Mesenchymal stem cell (in vitro differentiated cells and primary cell): ENCODE measurements at regions not wholly inside any gene's neighbourhood (a gene's known extent, or its start where the extent isn't known, plus 50 kb on each side); places are given as distances from the start of the nearest gene placed in this dataset.

Source experiments
- DNase-seq: peaks from one replicate; pipeline ENCODE4 v3.0.0-alpha.2; 2013
- H2AFZ ChIP-seq: one replicate; pipeline ENCODE4 v1.6.1; 2013; ENCODE audit warnings: low read depth, mild to moderate bottlenecking, control low read depth, inconsistent platforms, low read length, moderate library complexity
- H2AK5ac ChIP-seq: 2 replicates; pipeline ENCODE4 v1.6.1; 2013; ENCODE audit warnings: low read length, moderate library complexity, mild to moderate bottlenecking, inconsistent platforms; ENCODE audit not compliant: severe bottlenecking
- H2BK120ac ChIP-seq: one replicate; pipeline ENCODE4 v1.6.1; 2013; ENCODE audit warnings: low read depth, mild to moderate bottlenecking, inconsistent platforms, low read length, moderate library complexity
- H2BK12ac ChIP-seq, 2 experiments: one replicate each; pipeline ENCODE4 v1.6.1; 2013; ENCODE audit warnings: inconsistent platforms in 2 of 2, low read length in 2 of 2, mild to moderate bottlenecking in 2 of 2, moderate library complexity in 2 of 2, control low read depth in 1 of 2
- H2BK15ac ChIP-seq: one replicate; pipeline ENCODE4 v1.6.1; 2013; ENCODE audit warnings: mild to moderate bottlenecking, low read depth, inconsistent platforms; ENCODE audit not compliant: poor library complexity, severe bottlenecking
- H2BK5ac ChIP-seq: 2 replicates; pipeline ENCODE4 v1.6.1; 2013; ENCODE audit warnings: low read depth, mild to moderate bottlenecking, low read length, control low read depth, inconsistent platforms; ENCODE audit not compliant: poor library complexity, severe bottlenecking
- H3K14ac ChIP-seq, 2 experiments: one replicate each; pipeline ENCODE4 v1.6.1; 2013; ENCODE audit warnings: inconsistent platforms in 2 of 2, low read length in 2 of 2, control low read depth in 1 of 2, mild to moderate bottlenecking in 1 of 2, moderate library complexity in 1 of 2
- H3K18ac ChIP-seq, 2 experiments: one replicate each; pipeline ENCODE4 v1.6.1; 2013; ENCODE audit warnings: inconsistent platforms in 2 of 2, low read length in 2 of 2, control low read depth in 1 of 2, low read depth in 1 of 2, mild to moderate bottlenecking in 1 of 2
- H3K23ac ChIP-seq, 2 experiments: one replicate each; pipeline ENCODE4 v1.6.1; 2013; ENCODE audit warnings: inconsistent platforms in 2 of 2, low read length in 2 of 2, mild to moderate bottlenecking in 2 of 2, moderate library complexity in 2 of 2, control low read depth in 1 of 2
- H3K27ac ChIP-seq: 2 replicates; pipeline ENCODE4 v1.5.1; 2013; ENCODE audit warnings: mild to moderate bottlenecking, moderate library complexity, low read length, control low read depth, inconsistent platforms; ENCODE audit not compliant: poor library complexity, severe bottlenecking
- H3K27me3 ChIP-seq, 2 experiments: 2 replicates each; pipeline versions ENCODE4 v1.6.1 to v1.7.0; 2013; ENCODE audit warnings: low read length in 2 of 2, mild to moderate bottlenecking in 2 of 2, moderate library complexity in 2 of 2, control low read depth in 1 of 2, inconsistent platforms in 1 of 2; ENCODE audit not compliant: control insufficient read depth in 1 of 2, insufficient read depth in 1 of 2
- H3K36me3 ChIP-seq, 2 experiments: 2 replicates each; pipeline versions ENCODE4 v1.6.1 to v1.7.0; 2013; ENCODE audit warnings: low read length in 2 of 2, control low read depth in 1 of 2, inconsistent platforms in 1 of 2, low read depth in 1 of 2, mild to moderate bottlenecking in 1 of 2; ENCODE audit not compliant: insufficient read depth in 2 of 2, control insufficient read depth in 1 of 2
- H3K4ac ChIP-seq, 2 experiments: one replicate each; pipeline ENCODE4 v1.6.1; 2013; ENCODE audit warnings: inconsistent platforms in 2 of 2, low read length in 2 of 2, mild to moderate bottlenecking in 2 of 2, moderate library complexity in 2 of 2, control low read depth in 1 of 2, low read depth in 1 of 2
- H3K4me1 ChIP-seq: 2 replicates; pipeline ENCODE4 v1.6.1; 2013; ENCODE audit warnings: low read depth, low read length, control low read depth; ENCODE audit not compliant: control insufficient read depth, insufficient read depth
- H3K4me2 ChIP-seq: 2 replicates; pipeline ENCODE4 v1.6.1; 2013; ENCODE audit warnings: low read length, mild to moderate bottlenecking, inconsistent platforms; ENCODE audit not compliant: poor library complexity, severe bottlenecking
- H3K4me3 ChIP-seq, 2 experiments: 2 replicates each; pipeline versions ENCODE4 v1.5.1 to v1.7.0; 2013; ENCODE audit warnings: low read length in 2 of 2, mild to moderate bottlenecking in 2 of 2, control low read depth in 1 of 2, low read depth in 1 of 2; ENCODE audit not compliant: insufficient read depth in 1 of 2
- H3K79me1 ChIP-seq: replicated peaks from 2 replicates; pipeline ENCODE4 v1.6.1; 2013; ENCODE audit warnings: mild to moderate bottlenecking, control low read depth, low read length, inconsistent platforms; ENCODE audit not compliant: poor library complexity, severe bottlenecking
- H3K9ac ChIP-seq: 2 replicates; pipeline ENCODE4 v1.7.0; 2013; ENCODE audit warnings: mild to moderate bottlenecking, low read length, moderate library complexity
- H3K9me3 ChIP-seq: 2 replicates; pipeline ENCODE4 v1.7.0; 2013; ENCODE audit warnings: mild to moderate bottlenecking, low read length; ENCODE audit not compliant: control insufficient read depth
- H4K8ac ChIP-seq: one replicate; pipeline ENCODE4 v1.6.1; 2013; ENCODE audit warnings: inconsistent platforms, mild to moderate bottlenecking, low read length, moderate library complexity
- H4K91ac ChIP-seq: one replicate; pipeline ENCODE4 v1.6.1; 2013; ENCODE audit warnings: mild to moderate bottlenecking, low read length, inconsistent platforms
- WGBS: methylation state at CpG from one replicate; pipeline ENCODE4 v1.1.7; 2013; ENCODE audit warnings: mixed read lengths; 5-methylcytosine and 5-hydroxymethylcytosine counted together

- H4K91ac ChIP-seq, result no peak overlapping the region
- H2AK5ac ChIP-seq, result no peak overlapping the region
- H3K9ac ChIP-seq, result no peak overlapping the region
- 92% methylated on average over 2 of the region's 5 CpGs for WGBS
- no peak overlapping the region for H4K8ac ChIP-seq
- H2BK12ac ChIP-seq, result no peak overlapping the region
- H3K9me3 ChIP-seq, result no peaks in the 10 kb centered on the region
- no peaks in the 10 kb centered on the region for H3K36me3 ChIP-seq
- no peak overlapping the region for H3K4ac ChIP-seq
- H2BK15ac ChIP-seq, result no peak overlapping the region
- no peaks in the 10 kb centered on the region for H3K27me3 ChIP-seq
- H3K23ac ChIP-seq, result no peak overlapping the region
- H3K27ac ChIP-seq, result no peak overlapping the region
- H3K4me3 ChIP-seq, result no peak overlapping the region
- no peaks in the 10 kb centered on the region for H3K79me1 ChIP-seq
- H3K4me2 ChIP-seq, result no peak overlapping the region
- no peak for DNase-seq
- H3K18ac ChIP-seq, result no peak overlapping the region
- H2BK5ac ChIP-seq, result no peak overlapping the region
- no peak overlapping the region for H2BK120ac ChIP-seq
- no peak overlapping the region for H3K14ac ChIP-seq
- H3K4me1 ChIP-seq, result no peaks in the 10 kb centered on the region
- no peak overlapping the region for H2AFZ ChIP-seq
Observed at GRCh38 chr4:135201081-135201480, 999.5 kb upstream of the PABPC4L start.

GRCh38 chr4:135197641-135198040 lies 996.1 kb upstream of the PABPC4L start:
- Histone ChIP-seq H3K4ac (no peak overlapping the region), H4K91ac (no peak overlapping the region), H3K9me3 (peaks cover 3% of the 10 kb centered on the region), H3K18ac (no peak overlapping the region), H2BK120ac (no peak overlapping the region), H3K14ac (no peak overlapping the region), H2BK5ac (no peak overlapping the region), H3K4me1 (no peaks in the 10 kb centered on the region), H3K4me3 (no peak overlapping the region), H3K36me3 (no peaks in the 10 kb centered on the region), H4K8ac (no peak overlapping the region), H2AFZ (no peak overlapping the region), H3K4me2 (no peak overlapping the region), H2AK5ac (no peak overlapping the region), H3K27ac (no peak overlapping the region), H3K27me3 (no peaks in the 10 kb centered on the region), H2BK15ac (no peak overlapping the region), H2BK12ac (no peak overlapping the region), H3K79me1 (no peaks in the 10 kb centered on the region), H3K23ac (no peak overlapping the region), H3K9ac (no peak overlapping the region)
- no CpG with 5 or more reads among the region's 1 CpG for WGBS
- no peak for DNase-seq

DNA sequence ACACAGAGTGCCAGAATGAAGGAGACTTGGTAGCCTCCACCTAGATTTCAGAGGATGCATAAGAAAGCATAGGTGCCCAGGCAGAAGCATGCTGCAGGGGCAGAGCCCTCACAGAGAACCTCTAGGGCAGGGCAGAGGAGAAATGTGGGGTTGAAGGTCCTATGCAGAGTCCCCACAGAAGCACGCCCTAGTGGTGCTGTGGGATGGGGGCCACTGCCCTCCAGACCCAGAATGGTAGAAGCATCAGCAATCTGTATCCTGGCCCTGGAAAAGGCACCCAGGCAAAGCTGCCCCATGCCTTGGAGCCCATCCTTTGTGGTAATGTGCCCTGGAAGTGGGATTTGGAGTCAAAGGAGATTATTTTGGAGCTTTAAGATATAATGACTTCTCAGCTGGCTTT lies 992.9 kb upstream of the PABPC4L start:
- no peaks in the 10 kb centered on the region for H3K36me3 ChIP-seq
- 77% methylated on average over 1 of the region's 1 CpG for WGBS
- H2BK12ac ChIP-seq, result no peak overlapping the region

DNA sequence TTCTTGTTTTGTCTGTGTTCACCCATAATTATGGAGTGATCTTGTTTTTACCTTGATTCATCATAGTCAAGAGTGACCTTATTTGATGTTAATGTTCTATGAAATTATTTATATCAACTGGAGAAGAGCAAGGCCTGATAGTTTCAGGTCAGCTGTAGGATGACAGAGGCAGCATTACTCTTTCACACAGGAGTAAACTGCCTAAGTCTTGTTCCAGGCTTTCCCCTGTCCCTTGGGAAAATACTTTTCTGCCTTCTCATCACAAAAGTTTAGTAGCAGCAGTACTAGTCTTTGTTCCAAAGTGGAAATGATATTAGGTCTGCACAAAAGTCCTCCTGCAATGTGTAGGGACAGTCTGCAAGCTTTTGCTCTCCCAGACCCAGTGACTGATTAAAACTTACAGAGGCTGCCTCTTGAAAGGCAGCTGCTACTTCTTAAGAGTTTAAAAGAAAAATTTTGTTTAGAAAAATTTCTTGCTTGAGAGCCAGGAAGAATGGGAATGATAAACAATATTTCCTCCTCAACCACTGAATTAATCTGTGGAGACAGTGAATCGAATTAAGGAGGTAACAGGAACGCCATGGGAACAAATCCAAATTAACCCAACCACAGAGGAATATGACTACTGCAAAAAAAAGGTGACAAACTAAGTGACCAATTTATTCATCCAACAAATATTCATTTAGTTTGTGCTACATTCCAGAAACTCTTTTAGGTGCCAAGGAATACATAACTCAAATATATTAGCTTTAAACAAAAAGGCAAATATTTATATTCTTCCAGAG lies 991.4 kb upstream of the PABPC4L start:
- Histone ChIP-seq H3K9me3 (peaks cover 3% of the 10 kb centered on the region), H4K8ac (no peak overlapping the region), H3K36me3 (no peaks in the 10 kb centered on the region), H3K9ac (no peak overlapping the region), H2AK5ac (no peak overlapping the region), H3K23ac (no peak overlapping the region), H3K27ac (no peak overlapping the region), H3K14ac (no peak overlapping the region), H4K91ac (no peak overlapping the region), H2BK120ac (no peak overlapping the region), H3K18ac (no peak overlapping the region), H2BK12ac (no peak overlapping the region), H2BK5ac (no peak overlapping the region), H3K4me3 (no peak overlapping the region), H3K4me2 (no peak overlapping the region), H3K4ac (no peak overlapping the region), H3K79me1 (no peaks in the 10 kb centered on the region), H3K27me3 (no peaks in the 10 kb centered on the region), H2BK15ac (no peak overlapping the region), H3K4me1 (no peaks in the 10 kb centered on the region), H2AFZ (no peak overlapping the region)
- DNase-seq, result peak; percentile 8
- 100% methylated on average over 2 of the region's 2 CpGs for WGBS

More for the DNA sequence above, 992.9 kb upstream of the PABPC4L start:
- H2BK120ac ChIP-seq, result no peak overlapping the region
- H3K79me1 ChIP-seq, result no peaks in the 10 kb centered on the region
- no peak overlapping the region for H2BK5ac ChIP-seq
- H2AK5ac ChIP-seq, result no peak overlapping the region
- DNase-seq, result no peak
- H2BK15ac ChIP-seq, result no peak overlapping the region
- H3K9ac ChIP-seq, result no peak overlapping the region
- H3K4ac ChIP-seq, result no peak overlapping the region
- H3K18ac ChIP-seq, result no peak overlapping the region
- no peaks in the 10 kb centered on the region for H3K27me3 ChIP-seq
- no peak overlapping the region for H4K8ac ChIP-seq
- no peak overlapping the region for H3K4me3 ChIP-seq
- H4K91ac ChIP-seq, result no peak overlapping the region
- no peak overlapping the region for H2AFZ ChIP-seq
- peaks cover 3% of the 10 kb centered on the region for H3K9me3 ChIP-seq
- no peak overlapping the region for H3K14ac ChIP-seq
- H3K23ac ChIP-seq, result no peak overlapping the region
- no peak overlapping the region for H3K27ac ChIP-seq
- H3K4me1 ChIP-seq, result no peaks in the 10 kb centered on the region
- no peak overlapping the region for H3K4me2 ChIP-seq
